ENCODE measurements at regions not wholly inside any gene's neighbourhood (a gene's known extent, or its start where the extent isn't known, plus 50 kb on each side); places are given as distances from the start of the nearest gene placed in this dataset.
A peak's percentile ranks its signal among the peaks of the same experiment; 100 is the strongest.

- DNase-seq (ENCODE audit: low read depth) = no peak
- TF ChIP-seq CTCF (IDR thresholded peaks at IDR 0.05; ENCODE audit: low read length, missing control alignments) = no peak
- H3K4me3 ChIP-seq (replicated peaks; ENCODE audit: low read depth, low read length) = no peak overlapping the region
Observed at GRCh38 chr1:118254001-118254400, 69.0 kb upstream of the SPAG17 start.

- TF ChIP-seq CTCF (IDR thresholded peaks at IDR 0.05; ENCODE audit: low read length, missing control alignments) = no peak
- peak; percentile 16 for DNase-seq (ENCODE audit: low read depth)
- no peak overlapping the region for H3K4me3 ChIP-seq (replicated peaks; ENCODE audit: low read depth, low read length)
Observed at GRCh38 chr1:118253053-118253915, 68.3 kb upstream of the SPAG17 start.

- DNase-seq (ENCODE audit: low read depth) = no peak
- H3K4me3 ChIP-seq (replicated peaks; ENCODE audit: low read depth, low read length) = no peak overlapping the region
- TF ChIP-seq CTCF (IDR thresholded peaks at IDR 0.05; ENCODE audit: low read length, missing control alignments) = no peak
Observed at GRCh38 chr1:118252624-118253023, 67.6 kb upstream of the SPAG17 start.

GRCh38 chr1:118250232-118250631 lies 65.2 kb upstream of the SPAG17 start:
- no peak overlapping the region for H3K4me3 ChIP-seq (replicated peaks; ENCODE audit: low read depth, low read length)
- DNase-seq (ENCODE audit: low read depth) = peak; percentile 21
- TF ChIP-seq CTCF (IDR thresholded peaks at IDR 0.05; ENCODE audit: low read length, missing control alignments) = no peak

GRCh38 chr1:118249641-118250040 lies 64.6 kb upstream of the SPAG17 start:
- DNase-seq (ENCODE audit: low read depth) = no peak
- no peak for TF ChIP-seq CTCF (IDR thresholded peaks at IDR 0.05; ENCODE audit: low read length, missing control alignments)
- no peak overlapping the region for H3K4me3 ChIP-seq (replicated peaks; ENCODE audit: low read depth, low read length)

GRCh38 chr1:118247593-118247992 lies 62.6 kb upstream of the SPAG17 start:
- peak; percentile 46 for TF ChIP-seq CTCF (IDR thresholded peaks at IDR 0.05; ENCODE audit: low read length, missing control alignments)
- no peak overlapping the region for H3K4me3 ChIP-seq (replicated peaks; ENCODE audit: low read depth, low read length)
- DNase-seq (ENCODE audit: low read depth) = peak; percentile 10

- DNase-seq (ENCODE audit: low read depth) = no peak
- no peak overlapping the region for H3K4me3 ChIP-seq (replicated peaks; ENCODE audit: low read depth, low read length)
- TF ChIP-seq CTCF (IDR thresholded peaks at IDR 0.05; ENCODE audit: low read length, missing control alignments) = no peak
Observed at GRCh38 chr1:118246646-118247045, 61.6 kb upstream of the SPAG17 start.

All from fibroblast of pulmonary artery (primary cell).